Fibroblast of lung (primary cell): ENCODE measurements at regions not wholly inside any gene's neighbourhood (a gene's known extent, or its start where the extent isn't known, plus 50 kb on each side); places are given as distances from the start of the nearest gene placed in this dataset.

Experiments used
- DNase-seq, 2 donors: peaks; one replicate each; pipeline versions ENCODE4 v3.0.0 to v3.0.0-alpha.2; 2010; ENCODE audit warnings: low read depth in 2 of 2
- H2AFZ ChIP-seq: 2 replicates; pipeline ENCODE4 v1.5.1; 2012; ENCODE audit warnings: low read length, control low read depth, inconsistent platforms
- H3K27ac ChIP-seq: 2 replicates; pipeline ENCODE4 v1.5.1; 2011; ENCODE audit warnings: low read length, control low read depth; ENCODE audit not compliant: insufficient read depth
- H3K27me3 ChIP-seq: 2 replicates; pipeline ENCODE4 v1.5.1; 2011; ENCODE audit warnings: mild to moderate bottlenecking, low read length; ENCODE audit not compliant: control insufficient read depth, insufficient read depth
- H3K36me3 ChIP-seq: 2 replicates; pipeline ENCODE4 v1.5.1; 2011; ENCODE audit warnings: low read length; ENCODE audit not compliant: control insufficient read depth, insufficient read depth
- H3K4me1 ChIP-seq: 2 replicates; pipeline ENCODE4 v1.5.1; 2011; ENCODE audit warnings: low read length; ENCODE audit not compliant: control insufficient read depth, insufficient read depth; ENCODE audit errors: extremely low read depth
- H3K4me2 ChIP-seq: 2 replicates; pipeline ENCODE4 v1.5.1; 2011; ENCODE audit warnings: low read length, control low read depth; ENCODE audit not compliant: insufficient read depth; ENCODE audit errors: extremely low read depth
- H3K4me3 ChIP-seq, 4 experiments: fragments of 200-600 bp in 1 of 4; sonication (generic) in 1 of 4; replicated peaks in 1 of 4; 2 replicates each; pipeline ENCODE4 v1.5.1; 2011 to 2016; ENCODE audit warnings: low read length in 4 of 4, low read depth in 3 of 4, mild to moderate bottlenecking in 3 of 4, control low read depth in 2 of 4, inconsistent platforms in 1 of 4, mixed read lengths in 1 of 4; ENCODE audit not compliant: insufficient read depth in 1 of 4; ENCODE audit errors: control extremely low read depth in 1 of 4
- H3K79me2 ChIP-seq: 2 replicates; pipeline ENCODE4 v1.5.1; 2012; ENCODE audit warnings: mild to moderate bottlenecking, low read length, inconsistent platforms; ENCODE audit not compliant: control insufficient read depth, insufficient read depth
- H3K9ac ChIP-seq: 2 replicates; pipeline ENCODE4 v1.5.1; 2011; ENCODE audit warnings: mild to moderate bottlenecking, low read length, control low read depth; ENCODE audit not compliant: insufficient read depth
- H3K9me3 ChIP-seq: 2 replicates; pipeline ENCODE4 v1.5.1; 2012; ENCODE audit warnings: low read depth, low read length; ENCODE audit not compliant: control insufficient read depth, insufficient read depth
- H4K20me1 ChIP-seq: 2 replicates; pipeline ENCODE4 v1.5.1; 2011; ENCODE audit warnings: low read length; ENCODE audit not compliant: control insufficient read depth, insufficient read depth; ENCODE audit errors: extremely low read depth
- CTCF ChIP-seq, 2 donors: IDR thresholded peaks in 1 of 2; conservative IDR thresholded peaks in 1 of 2; 1 replicate in 1 of 2; 2 replicates in 1 of 2; pipeline ENCODE4 v1.5.1; 2011 to 2012; ENCODE audit warnings: low read length in 2 of 2, control low read depth in 1 of 2, inconsistent platforms in 1 of 2, low read depth in 1 of 2, mild to moderate bottlenecking in 1 of 2
- EZH2 ChIP-seq: IDR thresholded peaks from 2 replicates; pipeline ENCODE4 v1.5.1; 2012; ENCODE audit warnings: low read length, control low read depth, mild to moderate bottlenecking; ENCODE audit errors: missing control alignments

GRCh38 chr13:73212482-73212881, 153.7 kb downstream of the KLF5 start:
- H3K9ac ChIP-seq = no peak overlapping the region
- no peaks in the 10 kb centered on the region for H3K4me1 ChIP-seq
- no peaks in the 10 kb centered on the region for H3K9me3 ChIP-seq
- no peaks in the 10 kb centered on the region for H3K36me3 ChIP-seq
- H3K79me2 ChIP-seq = no peaks in the 10 kb centered on the region
- H3K27me3 ChIP-seq = no peaks in the 10 kb centered on the region
- H3K27ac ChIP-seq = no peak overlapping the region
- no peak overlapping the region for H3K4me2 ChIP-seq
- H2AFZ ChIP-seq = no peak overlapping the region
- no peak for DNase-seq
- H3K4me3 ChIP-seq = no peak overlapping the region
- no peaks in the 10 kb centered on the region for H4K20me1 ChIP-seq
- TF ChIP-seq EZH2 = no peak
- TF ChIP-seq CTCF (conservative IDR thresholded peaks at IDR 0.05 in 1 of 2, IDR thresholded peaks at IDR 0.05 in 1 of 2; ENCODE audit: low read depth in 1 of 2, low read length in 2 of 2) = no peak

- no peak overlapping the region for H3K4me3 ChIP-seq
- no peaks in the 10 kb centered on the region for H3K4me1 ChIP-seq
- no peaks in the 10 kb centered on the region for H3K27me3 ChIP-seq
- no peak overlapping the region for H2AFZ ChIP-seq
- no peaks in the 10 kb centered on the region for H3K79me2 ChIP-seq
- H3K4me2 ChIP-seq = no peak overlapping the region
- no peaks in the 10 kb centered on the region for H4K20me1 ChIP-seq
- no peak for DNase-seq
- TF ChIP-seq EZH2 = no peak
- no peak for TF ChIP-seq CTCF (conservative IDR thresholded peaks at IDR 0.05 in 1 of 2, IDR thresholded peaks at IDR 0.05 in 1 of 2; ENCODE audit: low read depth in 1 of 2, low read length in 2 of 2)
- H3K27ac ChIP-seq = no peak overlapping the region
- no peak overlapping the region for H3K9ac ChIP-seq
- no peaks in the 10 kb centered on the region for H3K9me3 ChIP-seq
- H3K36me3 ChIP-seq = no peaks in the 10 kb centered on the region
Measured at GRCh38 chr13:73210218-73210883, 151.5 kb downstream of the KLF5 start.

GRCh38 chr13:73204952-73205351, 146.1 kb downstream of the KLF5 start:
- Histone ChIP-seq H3K9ac (no peak overlapping the region), H3K79me2 (no peaks in the 10 kb centered on the region), H3K36me3 (no peaks in the 10 kb centered on the region), H3K27me3 (no peaks in the 10 kb centered on the region), H3K4me1 (no peaks in the 10 kb centered on the region), H2AFZ (no peak overlapping the region), H3K9me3 (no peaks in the 10 kb centered on the region), H3K4me3 (no peak overlapping the region), H3K4me2 (no peak overlapping the region), H3K27ac (no peak overlapping the region), H4K20me1 (no peaks in the 10 kb centered on the region)
- no peak for DNase-seq
- TF ChIP-seq CTCF (conservative IDR thresholded peaks at IDR 0.05 in 1 of 2, IDR thresholded peaks at IDR 0.05 in 1 of 2; ENCODE audit: low read depth in 1 of 2, low read length in 2 of 2) (no peak), EZH2 (no peak)
